ENCODE measurements at regions not wholly inside any gene's neighbourhood (a gene's known extent, or its start where the extent isn't known, plus 50 kb on each side); places are given as distances from the start of the nearest gene placed in this dataset.

- no peak for DNase-seq
Observed at GRCh38 chr1:4971666-4972065, 317.3 kb downstream of the AJAP1 start.

- no peak for DNase-seq
Observed at GRCh38 chr1:4970532-4970931, 316.1 kb downstream of the AJAP1 start.

- DNase-seq = no peak
Observed at GRCh38 chr1:4969556-4970129, 315.2 kb downstream of the AJAP1 start.

- no peak for DNase-seq
Observed at GRCh38 chr1:4965346-4966075, 311.1 kb downstream of the AJAP1 start.

- DNase-seq = no peak
Observed at GRCh38 chr1:4964634-4965345, 310.4 kb downstream of the AJAP1 start.

- no peak for DNase-seq
Observed at GRCh38 chr1:4963251-4963650, 308.8 kb downstream of the AJAP1 start.

- DNase-seq = no peak
Observed at GRCh38 chr1:4962836-4963235, 308.4 kb downstream of the AJAP1 start.

- no peak for DNase-seq
Observed at GRCh38 chr1:4961935-4962645, 307.7 kb downstream of the AJAP1 start.

GRCh38 chr1:4960782-4961475 is 306.5 kb downstream of the AJAP1 start:
- no peak for DNase-seq

- DNase-seq = no peak
Observed at GRCh38 chr1:4960336-4960735, 305.9 kb downstream of the AJAP1 start.

GRCh38 chr1:4959216-4959615 is 304.8 kb downstream of the AJAP1 start:
- no peak for DNase-seq

GRCh38 chr1:4957027-4957426 is 302.6 kb downstream of the AJAP1 start:
- DNase-seq = no peak

- no peak for DNase-seq
Observed at GRCh38 chr1:4954392-4954791, 300.0 kb downstream of the AJAP1 start.

- no peak for DNase-seq
Observed at GRCh38 chr1:4951601-4952000, 297.2 kb downstream of the AJAP1 start.

- no peak for DNase-seq
Observed at GRCh38 chr1:4946343-4946742, 291.9 kb downstream of the AJAP1 start.

GRCh38 chr1:4944911-4945310 is 290.5 kb downstream of the AJAP1 start:
- no peak for DNase-seq

GRCh38 chr1:4944072-4944471 is 289.7 kb downstream of the AJAP1 start:
- no peak for DNase-seq

- DNase-seq = no peak
Observed at GRCh38 chr1:4939266-4939665, 284.9 kb downstream of the AJAP1 start.

- no peak for DNase-seq
Observed at GRCh38 chr1:4937876-4938534, 283.6 kb downstream of the AJAP1 start.

- no peak for DNase-seq
Observed at GRCh38 chr1:4935807-4936206, 281.4 kb downstream of the AJAP1 start.

GRCh38 chr1:4933232-4933631 is 278.8 kb downstream of the AJAP1 start:
- no peak for DNase-seq

- no peak for DNase-seq
Observed at GRCh38 chr1:4932311-4933030, 278.1 kb downstream of the AJAP1 start.

All from inflammatory macrophage treated with lipopolysaccharide for 1 hour (primary cell).